ENCODE measurements at regions not wholly inside any gene's neighbourhood (a gene's known extent, or its start where the extent isn't known, plus 50 kb on each side); places are given as distances from the start of the nearest gene placed in this dataset.

DNA sequence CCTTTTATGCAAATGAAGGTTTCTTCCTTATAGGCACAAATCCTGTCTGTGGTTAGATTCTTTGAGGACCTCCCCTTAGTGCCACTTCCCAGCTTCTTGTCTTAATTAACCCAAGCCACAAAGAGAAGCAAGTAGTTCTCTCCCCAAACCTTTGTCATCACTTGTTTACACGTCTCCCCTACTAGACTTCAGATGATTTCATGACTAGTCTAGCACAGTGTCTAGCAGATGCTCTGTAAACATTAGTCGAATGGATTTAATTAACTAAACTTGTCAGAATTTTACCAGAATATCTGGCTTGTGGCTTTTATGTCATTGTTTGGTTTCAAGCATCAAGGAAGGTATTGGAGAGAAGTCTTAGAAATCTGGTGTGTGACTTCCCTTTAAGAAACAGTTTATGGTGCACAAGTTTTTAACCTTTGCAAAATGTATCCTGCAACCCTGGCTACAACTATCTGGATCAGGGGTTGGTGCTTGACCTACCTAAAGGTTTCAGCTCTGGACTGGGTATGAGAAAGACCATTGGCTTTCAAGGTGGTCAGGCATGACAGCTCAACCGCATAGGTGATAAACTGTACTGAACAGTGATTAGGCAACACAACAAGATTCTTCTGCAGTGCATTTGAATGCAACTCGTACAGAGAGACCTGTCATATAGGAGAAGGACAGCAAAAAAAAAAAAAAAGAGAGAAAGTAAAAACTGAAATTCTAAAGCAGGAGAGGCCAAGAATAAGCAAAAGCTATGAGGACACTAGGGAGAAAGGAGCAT, 93.2 kb upstream of the CCDC150 start:
- TF ChIP-seq ZNF274 (IDR thresholded peaks at IDR 0.05; ENCODE audit: low read depth, low read length) = no peak
- TF ChIP-seq YY1 (IDR thresholded peaks at IDR 0.05; ENCODE audit: insufficient read depth, insufficient read length) = no peak
